AG04450 (cell line): ENCODE measurements at regions not wholly inside any gene's neighbourhood (a gene's known extent, or its start where the extent isn't known, plus 50 kb on each side); places are given as distances from the start of the nearest gene placed in this dataset.

Source experiments
- CTCF ChIA-PET: fragments of 300-600, 350-600 bp; formaldehyde crosslinking; extraction: SDS; loops from one replicate; lab custom pipeline; 2022; ENCODE audit warnings: antibody characterized with exemption, inconsistent platforms; lab: Charles Lee
- POLR2A ChIA-PET: fragments of 350-600 bp; formaldehyde crosslinking; extraction: SDS; loops from one replicate; lab custom pipeline; 2021; ENCODE audit warnings: antibody characterized with exemption, inconsistent platforms; lab: Yijun Ruan, JAX
- DNase-seq: peaks from one replicate; pipeline ENCODE4 v3.0.0-alpha.2; 2011; ENCODE audit warnings: low read depth, low spot score
- H3K27ac ChIP-seq: one replicate; pipeline ENCODE4 v1.5.1; 2012; ENCODE audit warnings: low read depth, low read length, control low read depth
- H3K27me3 ChIP-seq: one replicate; pipeline ENCODE4 v1.6.0; 2012; ENCODE audit warnings: low read length; ENCODE audit not compliant: control insufficient read depth, insufficient read depth
- H3K4me3 ChIP-seq: 2 replicates; pipeline ENCODE4 v1.5.1; 2011; ENCODE audit warnings: mild to moderate bottlenecking, low read depth, low read length, control low read depth
- H3K9me3 ChIP-seq: 2 replicates; pipeline ENCODE4 v1.5.1; 2012; ENCODE audit warnings: low read length; ENCODE audit not compliant: control insufficient read depth, insufficient read depth
- TF ChIP-seq, protein P1 (sequence below): IDR thresholded peaks from 2 replicates; pipeline ENCODE4 v1.5.1; 2011; ENCODE audit warnings: low read depth, low read length, control low read depth, inconsistent platforms

DNA sequence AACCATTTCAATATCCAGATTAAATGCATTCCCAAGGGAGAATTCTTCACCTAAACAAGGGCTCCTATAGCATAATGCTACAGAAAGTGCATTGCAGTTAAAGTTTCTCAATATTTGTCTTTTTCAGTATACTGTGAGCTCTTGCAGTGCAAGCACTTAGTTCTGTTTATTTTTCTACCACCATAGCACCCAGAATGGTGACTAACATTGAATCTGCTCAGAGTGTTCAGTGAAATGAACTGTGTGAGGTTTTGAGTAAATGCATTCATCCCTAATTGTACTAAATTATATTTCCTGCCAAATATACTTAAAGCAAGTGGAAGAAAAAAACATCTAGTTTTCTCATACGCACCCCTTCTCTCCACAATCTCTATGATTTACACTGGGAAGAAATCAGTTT is 383.9 kb downstream of the PCDH7 start:
- DNase-seq = no peak
- H3K4me3 ChIP-seq = no peak overlapping the region

DNA sequence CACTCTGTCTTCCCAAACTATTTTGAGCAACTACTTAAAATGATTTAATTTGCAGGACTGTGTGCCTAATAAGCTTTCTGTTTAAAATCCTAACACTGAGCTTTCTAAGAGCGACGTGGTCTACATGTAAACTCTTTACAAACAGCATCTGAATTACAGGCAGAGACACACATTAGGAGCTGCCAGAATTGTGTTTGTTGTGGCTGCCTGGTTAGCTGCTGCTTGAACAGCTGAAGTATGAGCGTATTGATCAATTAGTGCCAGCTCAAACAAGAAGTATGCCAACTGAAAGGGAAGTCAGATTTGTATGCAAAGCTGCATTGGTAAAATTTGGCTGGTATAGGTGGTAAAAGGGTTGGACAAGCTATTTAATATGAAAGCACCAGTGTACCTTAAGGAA is 384.4 kb downstream of the PCDH7 start:
- DNase-seq = no peak
- ChIA-PET CTCF (interaction anchor here (0.6 to 0.9 kb wide), 2 partner anchors 390 to 447 kb away, joined by 3 to 4 read pairs; no protein-coding TSS in a partner anchor), POLR2A (interaction anchor here (0.7 kb wide), 1 partner anchor 56 kb away, joined by 3 read pairs; no protein-coding TSS in a partner anchor)
- Histone ChIP-seq H3K27me3 (no peaks in the 10 kb centered on the region), H3K4me3 (no peak overlapping the region), H3K27ac (no peak overlapping the region), H3K9me3 (no peaks in the 10 kb centered on the region)
- TF ChIP-seq, protein P1, sequence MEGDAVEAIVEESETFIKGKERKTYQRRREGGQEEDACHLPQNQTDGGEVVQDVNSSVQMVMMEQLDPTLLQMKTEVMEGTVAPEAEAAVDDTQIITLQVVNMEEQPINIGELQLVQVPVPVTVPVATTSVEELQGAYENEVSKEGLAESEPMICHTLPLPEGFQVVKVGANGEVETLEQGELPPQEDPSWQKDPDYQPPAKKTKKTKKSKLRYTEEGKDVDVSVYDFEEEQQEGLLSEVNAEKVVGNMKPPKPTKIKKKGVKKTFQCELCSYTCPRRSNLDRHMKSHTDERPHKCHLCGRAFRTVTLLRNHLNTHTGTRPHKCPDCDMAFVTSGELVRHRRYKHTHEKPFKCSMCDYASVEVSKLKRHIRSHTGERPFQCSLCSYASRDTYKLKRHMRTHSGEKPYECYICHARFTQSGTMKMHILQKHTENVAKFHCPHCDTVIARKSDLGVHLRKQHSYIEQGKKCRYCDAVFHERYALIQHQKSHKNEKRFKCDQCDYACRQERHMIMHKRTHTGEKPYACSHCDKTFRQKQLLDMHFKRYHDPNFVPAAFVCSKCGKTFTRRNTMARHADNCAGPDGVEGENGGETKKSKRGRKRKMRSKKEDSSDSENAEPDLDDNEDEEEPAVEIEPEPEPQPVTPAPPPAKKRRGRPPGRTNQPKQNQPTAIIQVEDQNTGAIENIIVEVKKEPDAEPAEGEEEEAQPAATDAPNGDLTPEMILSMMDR = no peak

More for the DNA sequence above, 383.9 kb downstream of the PCDH7 start:
- Histone ChIP-seq H3K9me3 (no peaks in the 10 kb centered on the region), H3K27me3 (no peaks in the 10 kb centered on the region), H3K27ac (no peak overlapping the region)
- CTCF ChIA-PET = no interaction called here
- POLR2A ChIA-PET = interaction anchor here (0.7 kb wide), 1 partner anchor 57 kb away, joined by 3 read pairs; no protein-coding TSS in a partner anchor
- TF ChIP-seq, protein P1 = no peak

DNA sequence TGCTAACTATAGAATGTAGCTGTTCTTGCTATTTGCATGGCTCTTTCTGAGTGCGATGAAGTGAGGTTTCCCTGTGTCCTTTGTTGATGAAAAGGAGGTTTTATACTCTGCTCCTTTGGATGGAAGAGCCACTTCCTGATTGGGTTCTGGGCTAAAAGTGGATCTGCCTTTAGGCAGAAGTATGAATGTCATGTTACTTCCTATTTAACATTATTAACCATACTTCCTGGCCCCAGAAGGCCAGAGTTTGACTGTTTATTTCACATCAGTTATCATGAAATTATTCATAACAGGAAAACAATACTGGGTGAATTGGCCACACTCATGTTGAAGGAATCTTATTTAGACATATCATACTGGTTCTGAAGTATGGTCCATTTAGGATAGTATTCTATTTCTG is 386.2 kb downstream of the PCDH7 start:
- CTCF ChIA-PET = no interaction called here
- H3K9me3 ChIP-seq = no peaks in the 10 kb centered on the region; the same call in 1 of the 2 replicates
- POLR2A ChIA-PET = no interaction called here
- no peak for DNase-seq
- no peak overlapping the region for H3K27ac ChIP-seq
- no peak overlapping the region for H3K4me3 ChIP-seq
- TF ChIP-seq, protein P1 = no peak
- no peaks in the 10 kb centered on the region for H3K27me3 ChIP-seq

GRCh38 chr4:31107362-31107761 is 387.2 kb downstream of the PCDH7 start:
- ChIA-PET POLR2A (no interaction called here), CTCF (no interaction called here)
- no peaks in the 10 kb centered on the region; the same call in 1 of the 2 replicates for H3K9me3 ChIP-seq
- no peak overlapping the region for H3K27ac ChIP-seq
- no peak for DNase-seq
- H3K27me3 ChIP-seq = no peaks in the 10 kb centered on the region
- TF ChIP-seq, protein P1 = no peak
- H3K4me3 ChIP-seq = no peak overlapping the region

DNA sequence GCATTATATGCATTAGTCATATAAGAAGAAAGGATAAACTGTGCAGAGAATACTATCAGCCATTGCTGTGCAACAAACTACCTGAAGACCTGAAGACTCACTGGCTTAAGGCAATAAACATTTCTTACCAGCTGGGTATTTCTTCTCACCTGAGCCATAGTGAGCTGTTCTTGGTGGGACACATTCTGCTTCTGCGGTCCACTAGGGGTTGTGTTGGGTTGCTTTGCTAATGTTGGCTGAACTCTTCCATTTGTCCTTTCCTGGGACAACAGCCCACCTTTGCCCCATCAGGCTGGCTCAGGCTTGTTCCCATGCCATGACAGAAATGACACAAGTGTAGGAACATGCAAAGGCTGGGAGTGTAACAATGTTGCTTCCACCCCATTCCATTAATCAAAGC is 388.6 kb downstream of the PCDH7 start:
- CTCF ChIA-PET = interaction anchor here (0.7 kb wide), 2 partner anchors 295 to 397 kb away, joined by 3 to 6 read pairs; no protein-coding TSS in a partner anchor

More for the DNA sequence above, 388.6 kb downstream of the PCDH7 start:
- Histone ChIP-seq H3K9me3 (no peaks in the 10 kb centered on the region; the same call in 1 of the 2 replicates), H3K27ac (no peak overlapping the region), H3K4me3 (no peak overlapping the region), H3K27me3 (no peaks in the 10 kb centered on the region)
- no peak for DNase-seq
- TF ChIP-seq, protein P1 = no peak
- POLR2A ChIA-PET = no interaction called here
